GM18511 (cell line): ENCODE measurements at regions not wholly inside any gene's neighbourhood (a gene's known extent, or its start where the extent isn't known, plus 50 kb on each side); places are given as distances from the start of the nearest gene placed in this dataset.

ENCODE experiments used
- ATAC-seq: cut with Tn5 transposase; IDR thresholded peaks from one replicate; pipeline ENCODE4 v1.9.1; 2021; ENCODE audit warnings: mild to moderate bottlenecking, moderate library complexity; ENCODE audit not compliant: unreplicated experiment

- no peak for ATAC-seq
Observed at GRCh38 chr15:70158309-70159000, 60.7 kb upstream of the TLE3 start.

GRCh38 chr15:70156671-70157271, 59.1 kb upstream of the TLE3 start:
- no peak for ATAC-seq

- no peak for ATAC-seq
Observed at GRCh38 chr15:70154718-70155347, 57.1 kb upstream of the TLE3 start.

GRCh38 chr15:70153921-70154717, 56.4 kb upstream of the TLE3 start:
- no peak for ATAC-seq

GRCh38 chr15:70152070-70152480, 54.4 kb upstream of the TLE3 start:
- ATAC-seq = no peak

- no peak for ATAC-seq
Observed at GRCh38 chr15:70151462-70151861, 53.7 kb upstream of the TLE3 start.

- no peak for ATAC-seq
Observed at GRCh38 chr15:70151003-70151402, 53.3 kb upstream of the TLE3 start.

GRCh38 chr15:70150405-70150747, 52.7 kb upstream of the TLE3 start:
- no peak for ATAC-seq

- ATAC-seq = no peak
Observed at GRCh38 chr15:70149667-70150404, 52.1 kb upstream of the TLE3 start.

- no peak for ATAC-seq
Observed at GRCh38 chr15:70147778-70148177, 50.1 kb upstream of the TLE3 start.
